WERI-Rb-1 (cell line): ENCODE measurements at regions not wholly inside any gene's neighbourhood (a gene's known extent, or its start where the extent isn't known, plus 50 kb on each side); places are given as distances from the start of the nearest gene placed in this dataset.

Source experiments
- DNase-seq: peaks from one replicate; pipeline ENCODE4 v3.0.0-alpha.2; 2020
- H3K27ac ChIP-seq: fragments of 250-450 bp; sonication (Bioruptor Pico); 2 replicates; pipeline ENCODE4 v1.5.1; 2020; ENCODE audit warnings: mild to moderate bottlenecking, moderate library complexity
- H3K27me3 ChIP-seq: fragments of 250-450 bp; sonication (Bioruptor Pico); 2 replicates; pipeline ENCODE4 v1.5.1; 2021; ENCODE audit warnings: mild to moderate bottlenecking, low read depth, moderate library complexity; ENCODE audit not compliant: insufficient read depth, severe bottlenecking
- H3K36me3 ChIP-seq: fragments of 250-450 bp; sonication (Bioruptor Pico); 2 replicates; pipeline ENCODE4 v1.5.1; 2020; ENCODE audit warnings: mild to moderate bottlenecking, moderate library complexity
- H3K4me3 ChIP-seq: 2 replicates; pipeline ENCODE4 v1.5.1; 2011; ENCODE audit warnings: low read depth, mild to moderate bottlenecking, control low read depth, low read length
- H3K9me3 ChIP-seq: fragments of 250-450 bp; sonication (Bioruptor Pico); 2 replicates; pipeline ENCODE4 v1.5.1; 2021; ENCODE audit warnings: mild to moderate bottlenecking, moderate library complexity; ENCODE audit not compliant: severe bottlenecking
- TF ChIP-seq, protein P1 (sequence below): IDR thresholded peaks from 2 replicates; pipeline ENCODE4 v1.5.1; 2011; ENCODE audit warnings: low read depth, mild to moderate bottlenecking, control low read depth, inconsistent platforms, low read length

DNA sequence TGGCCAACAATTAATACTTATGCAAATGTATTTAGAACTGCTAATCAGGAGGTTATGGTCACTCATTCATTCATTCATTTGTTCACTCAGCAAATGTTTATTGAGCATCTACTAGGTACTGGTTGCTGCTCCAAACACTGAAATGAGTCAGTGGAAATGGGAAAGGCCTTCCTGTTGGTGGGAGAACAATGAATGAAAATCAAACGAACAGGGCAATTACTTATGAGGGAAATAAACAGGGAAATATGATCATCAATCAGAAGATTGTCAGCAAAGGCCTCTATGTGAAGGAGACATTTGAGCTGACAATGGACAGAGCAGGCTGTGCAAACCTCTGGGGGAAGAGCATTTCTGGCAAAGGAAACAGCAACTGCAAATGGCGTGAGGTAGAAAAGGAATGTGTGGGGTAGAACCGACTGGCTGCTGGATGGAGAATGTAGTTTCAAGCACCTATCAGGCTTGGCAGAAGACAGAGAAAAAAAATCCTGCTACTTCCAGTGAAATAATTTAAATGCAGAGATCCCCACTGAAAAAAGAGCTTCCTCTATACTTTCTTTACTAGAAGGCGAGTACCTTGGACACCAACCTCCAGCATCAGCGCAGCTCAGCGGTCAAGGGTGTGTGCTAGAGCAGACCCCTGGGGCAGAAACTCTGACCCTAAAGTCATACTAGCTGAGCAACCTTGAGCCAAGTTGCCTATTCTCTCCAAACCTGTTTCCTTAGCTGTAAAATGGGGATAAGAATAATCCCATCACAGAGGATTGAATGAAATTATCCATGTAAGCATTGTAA is 108.8 kb upstream of the EEPD1 start:
- Histone ChIP-seq H3K4me3 (no peak overlapping the region), H3K27me3 (no peaks in the 10 kb centered on the region), H3K36me3 (no peaks in the 10 kb centered on the region), H3K27ac (no peak overlapping the region), H3K9me3 (peaks cover 2% of the 10 kb centered on the region)
- DNase-seq: no peak
- TF ChIP-seq, protein P1, sequence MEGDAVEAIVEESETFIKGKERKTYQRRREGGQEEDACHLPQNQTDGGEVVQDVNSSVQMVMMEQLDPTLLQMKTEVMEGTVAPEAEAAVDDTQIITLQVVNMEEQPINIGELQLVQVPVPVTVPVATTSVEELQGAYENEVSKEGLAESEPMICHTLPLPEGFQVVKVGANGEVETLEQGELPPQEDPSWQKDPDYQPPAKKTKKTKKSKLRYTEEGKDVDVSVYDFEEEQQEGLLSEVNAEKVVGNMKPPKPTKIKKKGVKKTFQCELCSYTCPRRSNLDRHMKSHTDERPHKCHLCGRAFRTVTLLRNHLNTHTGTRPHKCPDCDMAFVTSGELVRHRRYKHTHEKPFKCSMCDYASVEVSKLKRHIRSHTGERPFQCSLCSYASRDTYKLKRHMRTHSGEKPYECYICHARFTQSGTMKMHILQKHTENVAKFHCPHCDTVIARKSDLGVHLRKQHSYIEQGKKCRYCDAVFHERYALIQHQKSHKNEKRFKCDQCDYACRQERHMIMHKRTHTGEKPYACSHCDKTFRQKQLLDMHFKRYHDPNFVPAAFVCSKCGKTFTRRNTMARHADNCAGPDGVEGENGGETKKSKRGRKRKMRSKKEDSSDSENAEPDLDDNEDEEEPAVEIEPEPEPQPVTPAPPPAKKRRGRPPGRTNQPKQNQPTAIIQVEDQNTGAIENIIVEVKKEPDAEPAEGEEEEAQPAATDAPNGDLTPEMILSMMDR: no peak

DNA sequence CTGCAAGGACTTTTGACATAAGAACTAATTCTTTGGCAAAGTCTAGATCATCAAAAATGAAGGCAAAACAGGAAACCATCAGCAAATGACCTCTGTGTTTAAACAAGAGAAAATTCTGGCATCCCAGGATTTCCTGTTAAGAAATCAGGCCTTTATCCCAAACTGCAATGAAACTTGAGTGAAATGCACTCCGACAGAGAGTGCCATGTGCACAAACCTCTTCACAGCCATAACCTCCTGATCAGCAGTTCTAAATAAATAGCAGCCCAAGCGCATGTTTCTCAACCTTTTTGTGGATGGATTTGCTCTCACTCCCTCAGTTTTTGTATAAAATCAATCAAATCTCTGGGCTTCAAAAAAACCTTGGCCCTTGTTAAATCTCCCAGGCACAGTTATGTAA is 107.7 kb upstream of the EEPD1 start:
- Histone ChIP-seq H3K27me3 (no peaks in the 10 kb centered on the region), H3K36me3 (no peaks in the 10 kb centered on the region), H3K27ac (no peak overlapping the region), H3K9me3 (no peaks in the 10 kb centered on the region), H3K4me3 (no peak overlapping the region)
- DNase-seq: no peak
- TF ChIP-seq, protein P1: no peak

DNA sequence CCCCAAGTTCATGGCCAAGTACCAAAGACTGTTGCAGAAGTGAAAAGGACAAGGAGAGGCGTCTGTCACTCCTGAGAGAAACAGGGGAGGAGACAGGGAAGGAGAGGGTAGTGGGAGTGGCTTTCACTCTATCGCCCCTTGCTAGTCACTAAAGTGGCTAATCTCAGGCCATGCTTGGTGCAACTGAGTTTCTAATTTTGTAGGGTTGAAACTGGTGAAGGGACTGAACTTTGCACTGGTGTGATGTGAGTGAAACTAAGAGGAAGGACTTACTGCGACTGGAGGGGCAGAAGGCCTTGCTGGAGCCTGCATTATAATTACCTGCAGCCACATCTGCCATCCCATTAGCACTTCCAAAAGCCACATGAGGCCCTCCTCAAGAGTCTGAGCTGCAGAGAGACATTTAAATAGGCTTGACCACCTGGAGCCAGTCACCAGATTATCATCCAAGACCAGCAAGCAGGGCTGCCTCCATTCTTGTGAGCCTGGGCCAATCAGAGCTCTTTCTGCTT is 107.2 kb upstream of the EEPD1 start:
- H3K4me3 ChIP-seq: no peak overlapping the region
- no peaks in the 10 kb centered on the region for H3K27me3 ChIP-seq
- no peak overlapping the region for H3K27ac ChIP-seq
- no peaks in the 10 kb centered on the region for H3K9me3 ChIP-seq
- TF ChIP-seq, protein P1: no peak
- no peaks in the 10 kb centered on the region for H3K36me3 ChIP-seq
- DNase-seq: peak; percentile 37

DNA sequence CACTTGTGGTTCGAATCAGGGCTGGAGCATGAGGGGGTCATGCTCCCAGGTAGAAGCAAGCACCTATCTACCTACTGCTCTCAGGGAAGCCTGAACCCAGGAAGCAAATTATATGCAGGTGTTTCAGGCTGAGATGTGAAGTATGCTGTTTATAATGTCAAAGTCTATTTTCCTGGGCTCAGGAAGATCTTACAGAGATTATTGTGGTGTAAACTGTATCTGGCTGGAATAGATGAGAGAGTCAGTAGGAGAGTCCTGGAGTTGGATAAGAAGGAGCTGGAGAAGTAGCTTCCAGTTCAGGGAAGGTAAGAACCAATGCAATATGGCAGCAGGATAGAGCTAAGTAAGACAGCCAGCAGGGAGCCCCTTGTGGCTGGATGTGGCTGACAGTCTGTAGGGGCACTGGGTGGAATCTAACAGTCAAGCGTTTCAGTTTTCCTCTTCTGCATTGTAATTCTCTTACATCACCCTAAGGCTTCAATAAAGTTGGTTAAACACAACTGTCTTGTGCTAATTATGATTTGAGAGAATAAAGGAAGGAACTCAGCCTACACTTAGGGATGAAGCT is 105.9 kb upstream of the EEPD1 start:
- Histone ChIP-seq H3K27ac (no peak overlapping the region), H3K4me3 (no peak overlapping the region), H3K27me3 (no peaks in the 10 kb centered on the region), H3K9me3 (no peaks in the 10 kb centered on the region), H3K36me3 (no peaks in the 10 kb centered on the region)
- TF ChIP-seq, protein P1: peak; percentile 46; the same call in 1 of the 2 replicates
- DNase-seq: no peak

DNA sequence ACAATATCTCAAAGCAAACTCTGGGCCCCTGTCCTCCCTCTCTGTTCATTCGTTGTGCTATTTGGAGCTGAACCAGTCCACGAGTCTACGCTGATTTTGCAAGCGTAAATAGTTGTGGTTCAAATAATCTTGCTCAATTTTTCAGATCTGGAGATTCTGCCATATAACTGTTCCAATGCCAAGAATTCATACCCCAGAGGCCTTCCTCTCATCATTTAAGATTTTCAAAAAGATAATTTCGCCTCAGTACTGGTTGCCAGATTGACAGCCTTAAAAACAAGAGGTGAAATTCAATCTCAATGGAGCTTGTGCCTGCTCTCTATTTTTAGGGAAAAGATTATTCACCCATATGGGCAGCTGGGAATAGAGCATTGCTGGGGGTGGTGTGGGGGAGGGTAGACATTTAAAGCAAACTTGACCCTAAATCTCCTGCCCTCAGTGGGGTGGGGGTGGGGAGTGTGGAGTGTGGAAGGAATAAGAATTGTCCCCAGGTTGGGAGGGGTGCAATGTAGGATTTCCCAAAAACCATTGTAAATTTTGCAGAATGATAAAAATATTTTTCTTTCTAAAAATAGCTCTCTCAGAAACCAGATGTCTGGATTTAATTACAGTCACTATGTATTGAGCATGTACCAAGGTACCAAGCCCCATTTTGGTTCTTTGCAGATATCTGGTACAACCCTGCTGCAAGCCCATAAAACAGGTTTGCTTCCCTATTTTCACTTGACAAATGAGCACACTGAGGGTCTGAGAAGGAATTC is 104.7 kb upstream of the EEPD1 start:
- Histone ChIP-seq H3K9me3 (no peaks in the 10 kb centered on the region), H3K36me3 (no peaks in the 10 kb centered on the region), H3K27ac (no peak overlapping the region; the same call in 1 of the 2 replicates), H3K4me3 (no peak overlapping the region), H3K27me3 (no peaks in the 10 kb centered on the region)
- DNase-seq: no peak
- TF ChIP-seq, protein P1: no peak
